GM19468 (cell line): ENCODE measurements at regions not wholly inside any gene's neighbourhood (a gene's known extent, or its start where the extent isn't known, plus 50 kb on each side); places are given as distances from the start of the nearest gene placed in this dataset.

Experiments
- ATAC-seq: cut with Tn5 transposase; IDR thresholded peaks from one replicate; pipeline ENCODE4 v1.9.1; 2021; ENCODE audit warnings: mild to moderate bottlenecking, moderate library complexity, moderate number of reproducible peaks; ENCODE audit not compliant: unreplicated experiment; ENCODE audit errors: extremely low read depth

GRCh38 chr14:101152855-101153254 is 249.3 kb upstream of the RTL1 start:
- no peak for ATAC-seq

- ATAC-seq: no peak
These were observed 250.2 kb upstream of the RTL1 start for GRCh38 chr14:101153691-101154090.

DNA sequence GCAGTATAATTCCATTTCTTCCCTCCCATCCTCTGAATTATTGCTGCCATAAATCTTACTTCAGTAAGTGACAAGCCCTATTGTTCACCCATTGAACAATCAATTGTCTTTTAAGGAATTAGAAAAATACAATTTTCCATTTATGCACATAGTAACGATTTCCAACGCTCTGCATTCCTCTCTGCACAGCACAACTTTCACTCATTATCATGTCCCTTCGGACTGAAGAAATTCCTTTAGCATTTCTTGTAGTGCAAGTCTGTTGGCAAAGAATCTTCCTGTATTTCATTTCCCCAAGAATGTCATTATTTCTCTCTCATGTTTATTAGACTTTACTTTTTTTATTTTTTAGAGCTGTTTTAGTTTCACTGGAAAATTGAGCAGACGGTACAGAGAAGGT is 252.1 kb upstream of the RTL1 start:
- ATAC-seq: no peak

GRCh38 chr14:101167428-101167827 is 263.9 kb upstream of the RTL1 start:
- ATAC-seq: no peak

DNA sequence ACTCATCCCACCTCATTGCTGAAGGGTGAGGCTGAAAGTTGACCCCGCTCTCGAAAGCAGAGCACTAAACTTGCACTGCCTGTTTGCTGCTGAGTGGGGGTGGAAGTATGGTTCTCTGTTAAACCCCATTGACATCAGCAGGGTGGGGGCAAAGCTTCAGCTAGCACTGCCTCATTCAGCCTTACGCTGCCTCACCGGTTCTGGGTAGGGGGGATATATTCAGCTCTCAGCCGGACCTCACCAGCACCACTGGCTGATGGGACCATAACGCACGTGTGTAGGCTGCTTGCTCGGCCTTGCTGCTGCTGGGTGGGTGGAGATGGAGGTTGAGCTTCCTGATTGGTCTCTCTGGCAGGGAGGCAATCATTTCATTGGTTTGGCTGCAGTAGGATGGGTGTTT is 265.7 kb upstream of the RTL1 start:
- ATAC-seq: no peak

DNA sequence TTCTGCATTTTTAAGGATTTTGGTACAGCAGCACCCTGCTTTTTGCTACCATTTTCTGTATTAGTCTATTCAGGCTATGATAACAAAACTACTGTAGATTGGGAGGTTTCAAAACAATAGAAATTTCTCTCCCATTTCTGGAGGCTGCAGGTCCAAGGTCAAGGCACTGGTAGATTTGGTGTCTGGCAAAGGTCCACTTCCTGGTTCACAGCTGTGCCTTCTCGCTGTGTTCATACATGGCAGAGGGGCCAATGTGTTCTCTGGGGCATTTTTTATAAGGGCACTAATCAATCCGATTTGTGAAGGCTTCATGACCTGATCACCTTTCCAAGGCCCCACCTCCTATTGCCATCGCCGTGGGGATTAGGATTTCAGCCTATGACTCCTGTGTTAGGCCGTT is 268.1 kb upstream of the RTL1 start:
- no peak for ATAC-seq

- no peak for ATAC-seq
These were observed 270.4 kb upstream of the RTL1 start for GRCh38 chr14:101173698-101174521.

DNA sequence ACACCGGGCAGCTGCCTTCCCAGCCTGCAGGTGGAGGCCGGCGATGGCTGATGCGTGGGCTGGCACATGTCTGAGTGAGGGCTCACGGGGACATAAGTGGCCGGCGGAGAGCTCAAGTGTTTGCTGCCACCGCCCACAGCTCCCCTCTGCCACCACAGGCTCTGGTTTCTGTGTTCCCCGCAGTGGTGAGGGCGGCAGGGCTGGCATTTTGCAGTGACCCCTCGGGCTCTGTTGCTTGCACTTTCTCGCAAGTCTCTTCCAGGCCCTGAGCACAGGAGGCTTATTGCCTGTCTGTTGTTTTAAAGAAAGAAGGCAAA is 271.0 kb upstream of the RTL1 start:
- ATAC-seq: no peak

DNA sequence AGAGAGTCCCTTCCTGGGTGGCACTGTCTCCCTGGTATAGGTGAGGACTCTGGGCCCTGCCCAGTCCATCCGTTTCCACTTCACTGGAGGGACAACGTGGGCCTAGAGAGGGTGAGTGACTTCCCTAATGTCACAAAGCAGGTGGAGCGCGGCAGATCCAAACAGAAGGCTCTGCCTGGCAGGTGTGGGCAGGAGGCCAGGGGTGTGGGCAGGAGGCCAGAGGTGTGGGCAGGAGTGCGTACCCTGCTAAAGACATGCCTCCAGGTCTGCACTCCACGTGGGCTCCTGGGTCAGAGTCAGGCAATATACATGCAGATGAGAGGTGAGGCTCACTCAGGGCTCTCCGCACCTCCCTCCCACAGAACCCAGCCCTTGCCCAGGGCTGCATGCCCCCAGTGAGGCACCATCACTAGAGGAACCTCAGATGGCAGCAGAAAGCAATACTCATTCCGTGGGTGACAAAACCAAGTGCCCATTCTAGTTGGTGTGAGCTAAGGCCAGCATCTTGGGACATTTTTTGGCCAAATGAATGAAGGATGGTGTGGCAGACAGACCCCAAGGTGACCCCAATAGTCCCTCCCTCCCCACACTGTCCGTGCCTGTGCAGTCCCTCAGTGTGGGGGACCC is 271.6 kb upstream of the RTL1 start:
- ATAC-seq: no peak

DNA sequence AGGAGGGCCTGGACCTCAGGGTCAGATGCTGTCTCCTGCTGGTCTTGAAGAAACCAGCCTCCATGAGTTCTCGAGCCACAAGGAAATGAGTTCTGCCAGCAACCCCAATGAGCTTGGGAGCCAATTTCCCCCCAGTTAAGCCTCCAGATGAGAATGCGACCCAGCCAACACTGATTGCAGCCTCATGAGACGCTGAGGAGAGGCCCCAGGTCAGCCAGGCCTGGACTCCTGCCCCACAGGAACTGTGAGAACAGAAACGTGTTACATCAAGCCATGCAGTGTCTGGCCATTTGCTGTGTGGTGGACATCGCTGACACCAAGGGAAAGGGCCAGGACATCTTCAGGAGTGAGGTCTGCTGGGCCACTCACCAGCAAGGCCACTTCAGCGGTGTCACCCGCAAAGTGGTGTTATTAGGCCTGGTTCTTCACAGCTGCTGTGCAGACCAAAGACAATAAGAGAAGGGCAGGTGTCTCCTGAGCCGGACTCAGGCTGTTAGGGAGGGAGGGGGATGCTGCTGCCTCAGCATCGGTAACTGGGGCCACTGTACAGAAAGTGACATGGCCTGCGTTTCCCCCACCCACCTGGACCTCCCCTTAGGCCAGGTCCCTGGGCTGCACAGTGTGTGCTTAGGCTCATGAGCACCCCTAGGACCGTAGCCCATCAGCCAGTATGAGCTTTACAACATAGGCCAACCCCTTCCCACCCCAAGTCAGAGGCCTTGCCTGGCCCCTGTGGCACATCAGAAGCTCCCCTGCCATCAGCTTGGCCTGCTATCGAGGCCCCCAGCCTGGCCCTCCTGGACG is 272.4 kb upstream of the RTL1 start:
- ATAC-seq: no peak

GRCh38 chr14:101176535-101177205 is 273.1 kb upstream of the RTL1 start:
- no peak for ATAC-seq

GRCh38 chr14:101177301-101177971 is 273.9 kb upstream of the RTL1 start:
- ATAC-seq: no peak

DNA sequence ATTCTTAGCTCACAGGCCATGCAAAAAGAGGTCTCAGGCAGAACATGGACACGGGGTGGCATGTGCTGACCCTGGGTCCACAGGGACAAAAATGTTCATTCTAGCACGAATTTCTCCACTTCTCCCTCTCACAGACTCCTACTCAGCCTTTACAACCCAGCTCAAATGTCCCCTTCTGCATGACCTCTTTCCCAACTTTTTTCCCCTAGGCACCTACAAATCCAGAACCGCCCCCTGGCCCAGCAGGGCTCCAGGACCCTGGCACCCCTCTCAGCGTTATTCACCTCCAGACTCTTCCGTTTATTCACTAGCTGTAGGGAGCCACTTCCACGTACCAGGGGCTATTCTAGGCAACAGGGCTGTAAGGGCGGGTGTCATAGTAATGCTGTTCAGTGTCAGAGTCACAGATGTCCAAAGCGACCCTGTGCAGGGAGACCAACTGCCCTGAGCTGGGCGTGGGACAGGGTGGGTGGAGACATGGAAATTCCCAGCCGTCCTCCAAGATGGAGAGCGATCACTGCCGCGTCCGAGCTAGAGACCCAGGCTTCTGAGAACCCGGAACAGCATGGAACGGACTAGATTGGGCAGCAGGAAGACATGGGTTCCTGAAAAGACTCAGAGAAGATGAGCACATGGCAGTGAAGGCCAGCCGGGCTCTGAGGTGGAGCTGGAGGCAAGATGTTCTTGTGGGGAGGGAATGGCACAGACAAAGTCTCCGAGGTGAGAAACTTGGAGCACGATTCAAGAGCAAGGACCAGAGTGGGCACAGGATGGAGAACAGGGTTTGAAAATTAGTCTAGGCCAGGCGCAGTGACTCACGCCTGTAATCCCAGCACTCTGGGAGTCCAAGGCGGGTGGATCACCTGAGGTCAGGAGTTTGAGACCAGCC is 274.9 kb upstream of the RTL1 start:
- no peak for ATAC-seq

- no peak for ATAC-seq
These were observed 276.2 kb upstream of the RTL1 start for GRCh38 chr14:101179691-101180211.

DNA sequence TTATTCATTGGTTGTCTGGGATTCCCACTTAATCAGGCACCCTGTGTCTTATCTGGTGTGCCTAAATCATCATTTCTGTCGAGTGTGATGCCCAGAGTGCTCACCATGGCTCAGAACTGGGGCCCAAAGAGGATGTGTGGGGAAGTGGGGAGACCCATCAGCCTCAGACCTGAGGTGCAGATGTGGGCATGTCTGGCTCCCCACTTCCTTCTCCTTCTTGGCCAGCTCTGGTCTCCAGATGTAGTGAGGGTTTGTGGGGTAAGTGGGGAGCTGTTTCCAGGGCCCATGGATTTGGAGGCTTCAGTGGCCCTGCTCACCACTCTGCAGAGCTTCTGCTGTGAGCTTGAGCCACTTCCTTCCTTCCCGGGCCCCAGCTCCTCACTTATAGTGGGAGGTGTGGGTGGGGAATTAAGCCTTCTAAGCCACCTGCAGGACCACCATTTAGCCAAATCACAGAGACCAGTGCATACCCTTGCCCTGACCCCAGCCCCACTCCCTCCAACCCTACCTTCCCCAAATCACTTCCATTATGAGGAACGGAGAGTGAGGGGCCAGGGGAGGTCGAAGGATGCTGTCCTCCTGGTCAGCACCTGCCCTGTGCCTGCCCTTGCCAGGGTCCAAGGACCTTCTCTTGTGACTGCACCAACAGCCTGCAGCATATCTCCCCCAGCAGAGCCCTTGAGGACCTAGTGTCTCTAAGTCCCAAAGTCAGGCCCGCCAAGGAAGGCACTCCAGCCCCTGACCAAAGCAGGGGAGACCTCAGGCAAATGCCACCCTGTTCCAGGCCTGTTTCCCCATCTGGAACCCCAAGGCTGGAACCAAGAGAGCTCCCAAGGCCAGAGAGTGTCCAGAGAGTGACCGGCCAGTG is 278.2 kb upstream of the RTL1 start:
- ATAC-seq: no peak

GRCh38 chr14:101182476-101182875 is 279.0 kb upstream of the RTL1 start:
- no peak for ATAC-seq

DNA sequence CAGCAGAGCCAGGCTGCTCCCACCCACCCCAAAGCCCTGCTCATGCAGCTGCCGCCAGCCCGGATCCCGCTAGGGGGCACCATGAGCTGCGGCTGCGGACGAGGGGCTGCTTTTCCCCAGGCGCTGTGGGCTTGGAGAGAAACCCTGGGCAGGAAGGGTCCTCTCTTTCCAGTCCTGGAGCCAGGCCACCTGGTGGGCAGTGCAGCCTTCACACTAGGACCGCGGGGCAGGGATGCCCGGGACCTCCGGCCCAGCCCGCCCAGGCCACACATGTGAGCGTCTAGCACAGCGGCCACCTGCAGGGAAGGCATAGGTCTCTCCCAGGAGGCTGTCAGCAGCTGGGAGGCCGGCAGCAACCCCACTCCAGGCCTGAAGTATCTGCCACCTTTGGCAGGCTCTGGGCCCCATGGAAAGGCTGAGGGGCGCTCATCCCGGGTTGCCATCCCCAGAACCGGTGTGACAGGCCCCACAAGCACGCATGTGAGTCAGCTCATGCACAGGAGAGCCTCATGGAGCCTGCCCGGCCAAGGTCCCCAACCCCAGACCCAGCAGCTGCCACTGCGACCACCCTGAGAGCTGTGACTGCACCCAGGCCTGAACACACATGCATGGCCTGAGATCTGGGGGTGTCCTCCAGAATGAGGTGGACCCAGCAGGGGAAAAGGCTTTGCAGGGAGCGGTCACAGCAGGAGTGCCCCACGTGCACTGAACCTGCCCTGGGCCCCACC is 280.0 kb upstream of the RTL1 start:
- no peak for ATAC-seq

GRCh38 chr14:101184104-101184455 is 280.6 kb upstream of the RTL1 start:
- no peak for ATAC-seq
